HepG2 (cell line): ENCODE measurements at regions not wholly inside any gene's neighbourhood (a gene's known extent, or its start where the extent isn't known, plus 50 kb on each side); places are given as distances from the start of the nearest gene placed in this dataset.

Experiments used
- ATAC-seq: fragments of 200-7000 bp; cut with Tn5 transposase; 3 replicates; pipeline ENCODE4 v1.9.1; 2020; ENCODE audit warnings: mild to moderate bottlenecking, moderate library complexity
- BruUV-seq: library from RNA; stranded (reverse); fragments of 400-500 nt; replicated peaks from 2 replicates; lab custom pipeline; 2021; lab: Mats Ljungman, UMichigan
- CTCF ChIA-PET: fragments of 300-600 bp; formaldehyde crosslinking; extraction: SDS; loops from one replicate; lab custom pipeline; 2021; ENCODE audit warnings: low total read pairs, inconsistent platforms, low intra/inter-chr PET ratio; lab: Yijun Ruan, JAX
- POLR2A ChIA-PET: fragments of 350-600 bp; sonication (Branson Sonifier 250); formaldehyde crosslinking; loops from one replicate; lab custom pipeline; 2020; ENCODE audit warnings: antibody characterized with exemption, inconsistent platforms; lab: Yijun Ruan, JAX
- DNase-seq: peaks from one replicate; pipeline ENCODE4 v3.0.0-alpha.2; 2015; ENCODE audit warnings: low spot score
- FAIRE-seq: peaks from 3 replicates; lab custom pipeline; 2011; peaks lifted over from hg19 to GRCh38; lab: Jason Lieb, UNC
- H2AFZ ChIP-seq: one replicate; pipeline ENCODE4 v1.6.1; 2011; ENCODE audit warnings: low read length, inconsistent platforms
- H3K27ac ChIP-seq: fragments of 300-600 bp; 3 replicates; pipeline ENCODE4 v1.8.0; 2011; ENCODE audit warnings: mixed run types, mild to moderate bottlenecking, mixed read lengths, low read length, inconsistent platforms; ENCODE audit not compliant: insufficient read depth; ENCODE audit errors: extremely low read length
- H3K27me3 ChIP-seq, 2 experiments: fragments of 200-600 bp in 1 of 2; 2 replicates in 1 of 2; 3 replicates in 1 of 2; pipeline versions ENCODE4 v1.6.0 to v1.8.0; 2011; ENCODE audit warnings: low read length in 2 of 2, mild to moderate bottlenecking in 2 of 2, moderate library complexity in 2 of 2, inconsistent platforms in 1 of 2; ENCODE audit not compliant: insufficient read depth in 2 of 2, control insufficient read depth in 1 of 2
- H3K36me3 ChIP-seq, 2 experiments: fragments of 200-600 bp in 1 of 2; replicated peaks in 1 of 2; 2 replicates in 1 of 2; 3 replicates in 1 of 2; pipeline versions ENCODE4 v1.5.1 to v1.8.0; 2011; ENCODE audit warnings: low read length in 2 of 2, inconsistent platforms in 1 of 2; ENCODE audit not compliant: insufficient read depth in 2 of 2, control insufficient read depth in 1 of 2
- H3K4me1 ChIP-seq: 2 replicates; pipeline ENCODE4 v1.5.1; 2012; ENCODE audit warnings: low read length, inconsistent platforms; ENCODE audit not compliant: insufficient read depth
- H3K4me2 ChIP-seq: 2 replicates; pipeline ENCODE4 v1.6.0; 2011; ENCODE audit warnings: low read depth, low read length, inconsistent platforms
- H3K4me3 ChIP-seq, 3 experiments: fragments of 200-600 bp in 1 of 3; sonication (generic), shearing (Covaris generic) in 1 of 3; replicated peaks in 1 of 3; 2 replicates each; pipeline ENCODE4 v1.5.1; 2011 to 2016; ENCODE audit warnings: low read length in 3 of 3, inconsistent platforms in 2 of 3, low read depth in 2 of 3, mild to moderate bottlenecking in 2 of 3, control low read depth in 1 of 3, mixed read lengths in 1 of 3; ENCODE audit not compliant: insufficient read depth in 1 of 3
- H3K79me2 ChIP-seq: one replicate; pipeline ENCODE4 v1.6.1; 2011; ENCODE audit warnings: low read length, inconsistent platforms; ENCODE audit not compliant: insufficient read depth
- H3K9ac ChIP-seq: 2 replicates; pipeline ENCODE4 v1.6.0; 2011; ENCODE audit warnings: mild to moderate bottlenecking, low read depth, low read length, inconsistent platforms; ENCODE audit not compliant: insufficient read depth
- H3K9me3 ChIP-seq: 2 replicates; pipeline ENCODE4 v1.5.1; 2012; ENCODE audit warnings: mild to moderate bottlenecking, low read length
- H4K20me1 ChIP-seq: 2 replicates; pipeline ENCODE4 v1.6.0; 2011; ENCODE audit warnings: inconsistent platforms, mild to moderate bottlenecking, low read length, moderate library complexity; ENCODE audit not compliant: insufficient read depth
- CENPX ChIP-seq: sonication (generic); formaldehyde crosslinking; IDR thresholded peaks from 2 replicates; pipeline ENCODE4 v1.9.0; 2021; ENCODE audit warnings: mild to moderate bottlenecking, missing genetic modification reagents, moderate library complexity
- DBP ChIP-seq: sonication (generic); formaldehyde crosslinking; IDR thresholded peaks from 2 replicates; pipeline ENCODE4 v1.4.0; 2020; ENCODE audit warnings: missing genetic modification reagents; ENCODE audit errors: not compliant biosample characterization
- FLYWCH1 ChIP-seq: sonication (generic); formaldehyde crosslinking; IDR thresholded peaks from 2 replicates; pipeline ENCODE4 v1.8.1; 2023; ENCODE audit warnings: mild to moderate bottlenecking, missing genetic modification reagents
- MNT ChIP-seq: fragments of 450-650 bp; IDR thresholded peaks from 2 replicates; pipeline ENCODE4 v1.6.1; 2016
- RNF219 ChIP-seq: sonication (generic); formaldehyde crosslinking; IDR thresholded peaks from 2 replicates; pipeline ENCODE4 v1.5.0; 2020; ENCODE audit warnings: mild to moderate bottlenecking, missing genetic modification reagents
- ZNF646 ChIP-seq: sonication (generic); formaldehyde crosslinking; IDR thresholded peaks from 2 replicates; pipeline ENCODE4 v1.9.0; 2021; ENCODE audit warnings: mild to moderate bottlenecking, missing genetic modification reagents
- ZSCAN12 ChIP-seq: sonication (generic); formaldehyde crosslinking; IDR thresholded peaks from 2 replicates; pipeline ENCODE4 v1.9.0; 2021; ENCODE audit warnings: mild to moderate bottlenecking, missing genetic modification reagents
- WGBS: methylation state at CpG from one replicate; pipeline ENCODE4 v1.1.6; 2017; ENCODE audit warnings: low lambda C conversion rate; 5-methylcytosine and 5-hydroxymethylcytosine counted together
- in situ Hi-C: cut with HindIII; loops from 2 replicates; pipeline ENCODE4 v1.10.0; 2017; ENCODE audit warnings: low pct_unique_long_range_greater_than_20kb; ENCODE audit not compliant: extremely low pct_ligation_motif_present
- intact Hi-C: fragments of 100-400 bp; cut with micrococcal nuclease; formaldehyde crosslinking; loops from one replicate; pipeline ENCODE4 v1.10.0; 2022; ENCODE audit not compliant: unreplicated experiment

- peaks cover 3 to 13% of the 10 kb centered on the region in 2 experiments; a peak in 4 of 5 replicates for H3K27me3 ChIP-seq
- no TSS peak for BruUV-seq
- intact Hi-C loops = no loop called here
- no peak for DNase-seq
- H4K20me1 ChIP-seq = no peaks in the 10 kb centered on the region
- no peak overlapping the region for H3K27ac ChIP-seq
- H3K36me3 ChIP-seq = no peaks in the 10 kb centered on the region
- no peak overlapping the region for H3K4me2 ChIP-seq
- no peak for ATAC-seq
- TF ChIP-seq DBP (CRISPR knock-in tag) = no peak
- no peaks in the 10 kb centered on the region for H3K79me2 ChIP-seq
- H3K4me1 ChIP-seq = no peaks in the 10 kb centered on the region
- in situ Hi-C loops = no loop called here
- H3K9ac ChIP-seq = no peak overlapping the region
- no peaks in the 10 kb centered on the region for H3K9me3 ChIP-seq
- H3K4me3 ChIP-seq = no peak overlapping the region
- POLR2A ChIA-PET = no interaction called here
- 67% methylated on average over 1 of the region's 6 CpGs for WGBS
- CTCF ChIA-PET = no interaction called here
- no peak overlapping the region for H2AFZ ChIP-seq
- FAIRE-seq = no peak
These were observed 98.2 kb upstream of the CTDP1 start for GRCh38 chr18:79581406-79581805.

GRCh38 chr18:79581911-79582310, 97.7 kb upstream of the CTDP1 start:
- Histone ChIP-seq H3K9ac (no peak overlapping the region), H3K79me2 (no peaks in the 10 kb centered on the region), H3K9me3 (no peaks in the 10 kb centered on the region), H3K36me3 (no peaks in the 10 kb centered on the region), H3K4me2 (no peak overlapping the region), H3K4me1 (peaks cover 3% of the 10 kb centered on the region; the same call in 1 of the 2 replicates), H3K4me3 (no peak overlapping the region), H3K27me3 (peaks cover 3 to 18% of the 10 kb centered on the region in 2 experiments; a peak in 4 of 5 replicates), H4K20me1 (no peaks in the 10 kb centered on the region), H3K27ac (no peak overlapping the region), H2AFZ (no peak overlapping the region)
- BruUV-seq = no TSS peak
- in situ Hi-C loops = no loop called here
- ChIA-PET POLR2A (no interaction called here), CTCF (no interaction called here)
- WGBS = 66% methylated on average over 5 of the region's 8 CpGs
- no peak for ATAC-seq
- FAIRE-seq = no peak
- DNase-seq = no peak
- intact Hi-C loops = no loop called here
- TF ChIP-seq CENPX (CRISPR knock-in tag) = no peak
- no peak for TF ChIP-seq FLYWCH1 (CRISPR knock-in tag)
- no peak for TF ChIP-seq RNF219 (CRISPR knock-in tag)
- TF ChIP-seq ZNF646 (CRISPR knock-in tag) = no peak
- TF ChIP-seq ZSCAN12 (CRISPR knock-in tag) = no peak
- peak; percentile 98 for TF ChIP-seq MNT
